T1000 (cell line): ENCODE measurements at regions not wholly inside any gene's neighbourhood (a gene's known extent, or its start where the extent isn't known, plus 50 kb on each side); places are given as distances from the start of the nearest gene placed in this dataset.
"Not testable (repeated sequence)": the region's sequence is repeated elsewhere in the genome, so short reads cannot be mapped to it uniquely, and the experiment has no call there.

Experiments used
- DNase-seq: peaks from one replicate; lab custom pipeline; 2025; ENCODE audit warnings: mixed read lengths; lab: John Stamatoyannopoulos, UW

- DNase-seq, result no peak
These were observed 127.3 kb downstream of the ZNF608 start for GRCh38 chr5:124619121-124619520.

DNA sequence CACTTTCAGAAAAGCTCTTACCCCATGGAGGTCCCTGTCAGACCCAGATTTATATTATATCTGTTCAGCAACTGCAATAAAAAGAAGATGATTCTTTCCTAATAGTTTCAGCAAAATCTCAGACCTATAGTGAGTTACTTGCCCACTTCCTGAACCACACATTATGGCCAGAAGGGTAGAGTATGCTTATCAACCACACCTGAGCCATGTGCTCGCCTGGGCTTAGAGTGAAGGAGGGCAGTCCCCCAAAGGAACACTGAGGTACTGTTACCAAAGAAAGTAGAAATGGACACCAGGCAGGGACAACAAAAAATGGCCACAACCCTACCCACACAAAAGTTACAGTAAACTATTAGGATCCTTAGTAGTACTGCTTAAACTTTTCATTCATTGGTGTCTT, 128.7 kb downstream of the ZNF608 start:
- no peak for DNase-seq

GRCh38 chr5:124614836-124615385, 131.5 kb downstream of the ZNF608 start:
- DNase-seq, result no peak

GRCh38 chr5:124614105-124614504, 132.3 kb downstream of the ZNF608 start:
- no peak for DNase-seq

GRCh38 chr5:124613273-124613953, 133.0 kb downstream of the ZNF608 start:
- DNase-seq, result no peak

GRCh38 chr5:124612023-124612422, 134.4 kb downstream of the ZNF608 start:
- no peak for DNase-seq

DNA sequence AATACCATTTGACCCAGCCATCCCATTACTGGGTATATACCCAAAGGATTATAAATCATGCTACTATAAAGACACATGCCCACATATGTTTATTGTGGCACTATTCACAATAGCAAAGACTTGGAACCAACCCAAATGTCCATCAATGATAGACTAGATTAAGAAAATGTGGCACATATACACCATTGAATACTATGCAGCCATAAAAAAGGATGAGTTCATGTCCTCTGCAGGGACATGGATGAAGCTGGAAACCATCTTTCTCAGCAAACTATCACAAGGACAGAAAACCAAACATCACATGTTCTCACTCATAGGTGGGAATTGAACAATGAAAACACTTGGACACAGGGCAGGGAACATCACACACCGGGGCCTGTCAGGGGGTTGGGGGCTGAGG, 135.2 kb downstream of the ZNF608 start:
- not testable (repeated sequence) for DNase-seq

GRCh38 chr5:124609685-124610084, 136.8 kb downstream of the ZNF608 start:
- DNase-seq, result not testable (repeated sequence)

DNA sequence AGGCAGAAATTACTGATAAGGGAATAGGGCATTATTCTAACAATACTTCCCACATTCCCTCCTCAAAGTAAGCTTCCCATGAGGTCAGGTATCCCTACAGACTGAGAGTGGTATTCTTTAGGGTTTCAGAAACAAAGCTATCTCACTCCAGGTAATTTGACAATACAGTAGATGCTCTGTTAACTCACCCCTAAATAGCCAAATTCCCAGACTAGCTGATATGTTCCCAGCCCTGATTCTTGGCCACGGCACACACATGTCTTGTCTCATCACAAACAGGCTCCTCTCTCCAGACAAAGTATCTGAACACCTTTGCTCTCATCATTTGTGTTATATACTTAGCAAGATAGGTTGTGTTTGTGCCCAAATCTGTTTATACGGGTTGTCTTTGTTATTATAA, 139.9 kb downstream of the ZNF608 start:
- DNase-seq, result no peak

DNA sequence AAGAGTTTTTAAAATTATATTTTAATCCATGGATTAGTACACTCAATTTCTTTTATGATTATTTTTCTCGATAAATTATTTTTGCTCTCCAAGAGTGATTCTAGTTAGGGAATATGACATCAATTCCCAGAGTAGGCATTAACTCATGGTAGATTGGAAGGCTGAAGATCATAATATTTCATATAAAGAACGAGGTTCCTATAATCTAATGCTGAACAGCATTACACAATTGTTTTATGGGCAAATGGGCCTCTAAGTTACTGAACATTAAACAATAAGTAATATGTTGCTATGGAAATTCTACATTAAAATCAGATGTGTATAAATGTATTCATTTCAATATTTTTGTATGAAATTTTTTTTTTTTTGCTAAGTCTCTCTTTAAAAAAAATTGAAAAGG, 140.3 kb downstream of the ZNF608 start:
- no peak for DNase-seq

- DNase-seq, result no peak
These were observed 140.9 kb downstream of the ZNF608 start for GRCh38 chr5:124605541-124605940.

GRCh38 chr5:124604419-124604818, 142.0 kb downstream of the ZNF608 start:
- DNase-seq, result no peak

GRCh38 chr5:124602925-124603650, 143.4 kb downstream of the ZNF608 start:
- no peak for DNase-seq

DNA sequence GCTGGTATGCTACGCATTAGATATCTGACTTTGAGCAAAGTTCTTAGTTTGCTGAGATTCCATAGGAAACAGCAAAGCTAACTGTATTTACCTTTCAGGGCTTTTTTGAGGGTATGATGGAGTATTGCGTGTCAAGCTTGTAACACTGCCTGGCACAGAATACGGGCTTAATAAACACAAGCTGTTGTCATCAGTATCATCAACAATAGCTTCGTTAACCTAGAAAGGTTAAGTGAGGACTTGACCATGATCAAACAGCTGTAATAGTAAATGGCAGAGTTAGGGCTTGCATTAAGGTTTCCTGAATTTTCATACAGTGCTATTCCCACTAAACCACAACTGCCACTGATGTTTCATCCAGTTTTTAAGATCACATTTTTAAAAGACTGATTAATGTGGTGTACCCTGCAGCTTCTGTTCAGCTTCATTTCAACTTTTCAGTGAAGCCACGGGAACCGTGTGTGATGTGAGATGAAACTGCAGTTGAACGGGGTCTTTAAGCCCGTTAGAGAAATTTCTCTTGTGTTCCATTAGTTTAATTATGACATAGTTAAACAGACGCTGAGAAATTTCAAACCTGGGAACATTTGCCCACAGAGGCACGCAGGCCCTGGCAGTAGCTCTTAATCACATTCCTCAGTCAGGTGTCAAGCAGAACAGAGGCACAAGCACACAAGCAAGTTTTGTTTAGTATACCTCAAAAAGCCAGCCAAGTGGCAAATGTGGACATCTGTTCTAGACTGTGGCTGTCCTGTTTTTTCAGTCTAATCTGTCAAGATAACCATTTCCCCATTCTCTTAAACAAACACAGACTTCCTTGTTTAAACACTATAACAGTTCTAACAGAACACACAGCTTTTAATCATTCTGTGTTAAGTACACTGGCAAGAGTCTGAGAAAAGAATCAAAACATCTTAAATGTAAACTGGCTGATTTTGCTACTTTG, 147.1 kb downstream of the ZNF608 start:
- no peak for DNase-seq

DNA sequence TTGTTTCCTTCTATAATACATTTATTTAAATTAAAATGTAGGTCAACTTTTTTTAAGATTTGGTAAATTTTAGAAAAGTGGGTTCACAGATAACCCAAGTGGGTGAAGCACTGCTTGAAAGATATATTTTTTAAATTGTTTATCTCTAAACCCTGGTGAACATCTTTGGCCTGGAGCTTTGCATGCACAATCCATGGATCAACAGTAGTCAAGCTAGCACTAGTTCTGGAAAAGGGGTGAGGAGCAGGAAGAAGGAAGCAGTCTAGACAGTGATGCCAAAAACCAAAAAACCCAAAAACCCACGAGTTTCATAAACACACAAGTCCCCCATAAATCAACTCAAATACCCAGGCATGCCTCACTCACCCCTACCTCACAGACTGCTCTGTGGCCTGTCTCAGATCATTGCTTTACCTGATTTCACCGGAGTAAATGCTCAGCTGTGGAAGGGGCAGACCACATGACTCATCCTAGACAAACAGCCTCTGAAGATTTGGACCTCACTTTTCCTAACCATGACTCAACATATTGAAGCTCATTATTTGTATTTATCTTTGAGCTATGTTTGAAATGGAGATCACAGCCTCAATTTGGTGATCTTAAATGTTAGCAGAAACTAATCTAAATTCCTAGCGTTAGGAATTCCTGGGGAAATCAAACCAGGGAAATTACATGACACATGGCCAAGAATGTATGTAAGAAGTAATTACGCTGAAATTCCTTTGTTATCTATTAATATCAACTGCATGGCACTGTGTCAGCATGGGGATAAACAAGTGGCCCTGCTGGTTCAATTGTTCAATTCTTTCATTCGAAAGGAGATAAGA, 149.6 kb downstream of the ZNF608 start:
- peak; percentile 12 for DNase-seq

GRCh38 chr5:124593952-124594351, 152.5 kb downstream of the ZNF608 start:
- DNase-seq, result no peak

DNA sequence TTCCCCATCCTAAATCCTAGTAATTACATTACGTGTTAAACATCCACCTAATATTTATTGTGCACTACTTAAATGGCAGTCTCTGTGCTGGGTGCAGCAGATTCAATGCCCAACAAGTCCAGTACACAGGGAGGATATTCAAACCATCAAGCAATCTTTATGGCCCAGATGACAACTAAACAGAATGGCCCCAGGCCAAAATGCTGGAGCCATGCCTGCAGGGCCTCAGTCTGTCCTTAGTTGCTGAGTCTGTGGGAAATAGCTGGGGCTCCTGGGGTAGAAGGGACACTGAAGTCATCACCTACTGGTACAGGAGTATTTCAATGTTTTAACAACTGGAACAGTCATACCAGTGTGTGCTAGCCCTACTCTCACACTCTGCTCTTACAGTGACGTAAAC, 153.5 kb downstream of the ZNF608 start:
- DNase-seq, result no peak

DNA sequence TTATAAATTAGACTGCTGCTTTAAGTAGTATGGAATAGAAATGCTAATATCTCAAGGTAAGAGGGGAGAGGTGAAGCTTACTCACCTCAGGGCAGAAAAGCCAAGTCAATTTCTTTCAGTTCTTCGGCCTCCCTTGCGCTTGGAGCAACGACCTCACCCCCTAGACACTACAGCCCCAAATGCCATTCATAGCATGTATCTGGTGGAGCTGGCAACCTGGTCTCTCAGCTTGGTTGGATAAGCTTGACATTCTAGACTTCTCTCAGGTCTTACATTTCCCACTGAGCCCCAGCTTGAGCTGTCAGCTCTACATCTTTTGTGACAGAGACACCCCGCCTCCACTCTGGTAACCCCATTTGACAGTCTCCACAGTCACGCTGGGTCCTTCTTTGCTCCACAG, 154.9 kb downstream of the ZNF608 start:
- no peak for DNase-seq

- DNase-seq, result no peak
These were observed 155.8 kb downstream of the ZNF608 start for GRCh38 chr5:124590686-124591085.

DNA sequence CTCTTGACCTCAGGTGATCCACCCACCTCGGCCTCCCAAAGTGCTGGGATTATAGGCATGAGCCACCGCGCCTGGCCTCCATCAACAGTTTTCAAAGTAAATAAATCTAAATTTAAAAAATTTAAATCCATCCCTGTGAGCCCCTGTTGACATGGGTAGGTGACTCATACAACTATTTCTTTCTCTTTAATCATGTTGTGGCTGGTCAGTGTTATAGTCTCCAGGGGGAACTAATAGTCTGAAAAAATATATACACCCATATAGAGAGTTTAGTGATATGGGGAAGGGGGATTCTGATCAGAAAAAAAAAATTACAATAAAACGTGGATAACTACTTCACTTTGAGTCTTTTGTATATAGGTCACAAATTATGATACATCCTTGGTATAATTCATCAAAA, 159.2 kb downstream of the ZNF608 start:
- no peak for DNase-seq

GRCh38 chr5:124584991-124585715, 161.3 kb downstream of the ZNF608 start:
- DNase-seq, result no peak
